ENCODE measurements at regions not wholly inside any gene's neighbourhood (a gene's known extent, or its start where the extent isn't known, plus 50 kb on each side); places are given as distances from the start of the nearest gene placed in this dataset.

GRCh38 chrX:138345801-138346200 is 365.7 kb downstream of the FGF13 start:
- Histone ChIP-seq H3K4me3 (ENCODE audit: severe bottlenecking) (no peak overlapping the region), H3K36me3 (ENCODE audit: low read depth) (no peaks in the 10 kb centered on the region), H3K9me3 (ENCODE audit: severe bottlenecking) (no peaks in the 10 kb centered on the region), H3K27ac (ENCODE audit: poor library complexity, severe bottlenecking) (no peak overlapping the region), H3K27me3 (ENCODE audit: insufficient read depth, poor library complexity, severe bottlenecking) (no peaks in the 10 kb centered on the region), H3K4me1 (ENCODE audit: insufficient read depth, poor library complexity, severe bottlenecking) (no peaks in the 10 kb centered on the region)
- no peak for TF ChIP-seq CTCF (IDR thresholded peaks at IDR 0.05; ENCODE audit: poor library complexity, severe bottlenecking)
- ATAC-seq (ENCODE audit: low read depth) (no peak), DNase-seq (ENCODE audit: low spot score) (no peak)

- no peaks in the 10 kb centered on the region for H3K36me3 ChIP-seq (ENCODE audit: low read depth)
- no peaks in the 10 kb centered on the region for H3K9me3 ChIP-seq (ENCODE audit: severe bottlenecking)
- H3K4me3 ChIP-seq (ENCODE audit: severe bottlenecking), result no peak overlapping the region
- no peak for TF ChIP-seq CTCF (IDR thresholded peaks at IDR 0.05; ENCODE audit: poor library complexity, severe bottlenecking)
- no peaks in the 10 kb centered on the region for H3K27me3 ChIP-seq (ENCODE audit: insufficient read depth, poor library complexity, severe bottlenecking)
- ATAC-seq (ENCODE audit: low read depth), result no peak
- no peaks in the 10 kb centered on the region for H3K4me1 ChIP-seq (ENCODE audit: insufficient read depth, poor library complexity, severe bottlenecking)
- H3K27ac ChIP-seq (ENCODE audit: poor library complexity, severe bottlenecking), result no peak overlapping the region
- DNase-seq (ENCODE audit: low spot score), result no peak
Observed at GRCh38 chrX:138349351-138349750, 362.2 kb downstream of the FGF13 start.

GRCh38 chrX:138378876-138379275 is 332.6 kb downstream of the FGF13 start:
- H3K9me3 ChIP-seq (ENCODE audit: severe bottlenecking), result no peaks in the 10 kb centered on the region

GRCh38 chrX:138408101-138408500 is 303.4 kb downstream of the FGF13 start:
- H3K36me3 ChIP-seq (ENCODE audit: low read depth), result no peaks in the 10 kb centered on the region
- ATAC-seq (ENCODE audit: low read depth) (no peak), DNase-seq (ENCODE audit: low spot score) (no peak)
- no peaks in the 10 kb centered on the region for H3K27me3 ChIP-seq (ENCODE audit: insufficient read depth, poor library complexity, severe bottlenecking)
- no peaks in the 10 kb centered on the region for H3K4me1 ChIP-seq (ENCODE audit: insufficient read depth, poor library complexity, severe bottlenecking)
- H3K27ac ChIP-seq (ENCODE audit: poor library complexity, severe bottlenecking), result no peak overlapping the region
- no peaks in the 10 kb centered on the region for H3K9me3 ChIP-seq (ENCODE audit: severe bottlenecking)
- no peak for TF ChIP-seq CTCF (IDR thresholded peaks at IDR 0.05; ENCODE audit: poor library complexity, severe bottlenecking)
- no peak overlapping the region for H3K4me3 ChIP-seq (ENCODE audit: severe bottlenecking)

More at GRCh38 chrX:138378876-138379275, 332.6 kb downstream of the FGF13 start:
- no peak for TF ChIP-seq CTCF (IDR thresholded peaks at IDR 0.05; ENCODE audit: poor library complexity, severe bottlenecking)
- Histone ChIP-seq H3K27ac (ENCODE audit: poor library complexity, severe bottlenecking) (no peak overlapping the region), H3K4me1 (ENCODE audit: insufficient read depth, poor library complexity, severe bottlenecking) (no peaks in the 10 kb centered on the region), H3K4me3 (ENCODE audit: severe bottlenecking) (no peak overlapping the region), H3K27me3 (ENCODE audit: insufficient read depth, poor library complexity, severe bottlenecking) (no peaks in the 10 kb centered on the region), H3K36me3 (ENCODE audit: low read depth) (no peaks in the 10 kb centered on the region)
- DNase-seq (ENCODE audit: low spot score) (no peak), ATAC-seq (ENCODE audit: low read depth) (no peak)

GRCh38 chrX:138411048-138411447 is 300.5 kb downstream of the FGF13 start:
- Histone ChIP-seq H3K27ac (ENCODE audit: poor library complexity, severe bottlenecking) (no peak overlapping the region), H3K4me3 (ENCODE audit: severe bottlenecking) (no peak overlapping the region), H3K4me1 (ENCODE audit: insufficient read depth, poor library complexity, severe bottlenecking) (no peaks in the 10 kb centered on the region), H3K27me3 (ENCODE audit: insufficient read depth, poor library complexity, severe bottlenecking) (no peaks in the 10 kb centered on the region), H3K9me3 (ENCODE audit: severe bottlenecking) (no peaks in the 10 kb centered on the region), H3K36me3 (ENCODE audit: low read depth) (no peaks in the 10 kb centered on the region)
- DNase-seq (ENCODE audit: low spot score) (no peak), ATAC-seq (ENCODE audit: low read depth) (no peak)
- no peak for TF ChIP-seq CTCF (IDR thresholded peaks at IDR 0.05; ENCODE audit: poor library complexity, severe bottlenecking)

All from RWPE2 (cell line).